ENCODE measurements at regions not wholly inside any gene's neighbourhood (a gene's known extent, or its start where the extent isn't known, plus 50 kb on each side); places are given as distances from the start of the nearest gene placed in this dataset.
A peak's percentile ranks its signal among the peaks of the same experiment; 100 is the strongest.

GRCh38 chr2:43043553-43043870, 182.9 kb downstream of the ZFP36L2 start:
- peak overlapping the region; percentile 14 for H3K27ac Mint-ChIP-seq
- peaks cover 55% of the 10 kb centered on the region for H3K4me1 Mint-ChIP-seq (ENCODE audit: low read depth)
- no peak overlapping the region for H3K4me3 Mint-ChIP-seq
- H3K36me3 Mint-ChIP-seq (ENCODE audit: low read depth): no peaks in the 10 kb centered on the region
- intact Hi-C loops (cut with micrococcal nuclease): no loop called here
- H3K27me3 Mint-ChIP-seq: peaks cover 33% of the 10 kb centered on the region
- H3K9me3 Mint-ChIP-seq: no peaks in the 10 kb centered on the region

- Mint-ChIP-seq H3K4me3 (no peak overlapping the region), H3K27ac (peak overlapping the region; percentile 9), H3K9me3 (no peaks in the 10 kb centered on the region), H3K36me3 (ENCODE audit: low read depth) (no peaks in the 10 kb centered on the region), H3K4me1 (ENCODE audit: low read depth) (peaks cover 44% of the 10 kb centered on the region), H3K27me3 (peaks cover 27% of the 10 kb centered on the region)
- intact Hi-C loops (cut with micrococcal nuclease): no loop called here
Observed at GRCh38 chr2:43041661-43042360, 184.6 kb downstream of the ZFP36L2 start.

DNA sequence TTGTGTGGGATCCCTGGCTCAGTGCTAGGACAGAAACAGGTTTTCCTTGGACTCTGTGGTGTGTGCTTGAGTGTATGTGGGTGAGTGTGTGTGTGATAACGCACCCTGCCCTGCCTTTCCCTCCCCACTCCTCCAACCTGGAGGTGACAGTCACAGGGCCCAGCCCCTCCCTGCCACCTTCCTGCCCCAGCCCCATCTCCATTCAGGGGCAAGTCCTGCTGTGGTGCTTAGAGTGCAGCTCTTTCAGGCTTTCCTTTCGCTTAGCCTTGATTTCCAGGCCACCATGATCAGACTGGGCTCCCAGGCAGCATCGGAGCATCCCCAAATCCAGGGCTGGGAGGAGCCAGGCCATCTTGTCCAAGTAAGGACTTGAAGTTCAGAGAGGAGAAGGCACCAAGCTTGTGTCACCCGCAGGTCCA, 185.2 kb downstream of the ZFP36L2 start:
- Mint-ChIP-seq H3K4me1 (ENCODE audit: low read depth) (peaks cover 38% of the 10 kb centered on the region), H3K27me3 (peaks cover 22% of the 10 kb centered on the region), H3K36me3 (ENCODE audit: low read depth) (no peaks in the 10 kb centered on the region), H3K9me3 (no peaks in the 10 kb centered on the region), H3K4me3 (no peak overlapping the region), H3K27ac (peak overlapping the region; percentile 9)
- intact Hi-C loops (cut with micrococcal nuclease): no loop called here

DNA sequence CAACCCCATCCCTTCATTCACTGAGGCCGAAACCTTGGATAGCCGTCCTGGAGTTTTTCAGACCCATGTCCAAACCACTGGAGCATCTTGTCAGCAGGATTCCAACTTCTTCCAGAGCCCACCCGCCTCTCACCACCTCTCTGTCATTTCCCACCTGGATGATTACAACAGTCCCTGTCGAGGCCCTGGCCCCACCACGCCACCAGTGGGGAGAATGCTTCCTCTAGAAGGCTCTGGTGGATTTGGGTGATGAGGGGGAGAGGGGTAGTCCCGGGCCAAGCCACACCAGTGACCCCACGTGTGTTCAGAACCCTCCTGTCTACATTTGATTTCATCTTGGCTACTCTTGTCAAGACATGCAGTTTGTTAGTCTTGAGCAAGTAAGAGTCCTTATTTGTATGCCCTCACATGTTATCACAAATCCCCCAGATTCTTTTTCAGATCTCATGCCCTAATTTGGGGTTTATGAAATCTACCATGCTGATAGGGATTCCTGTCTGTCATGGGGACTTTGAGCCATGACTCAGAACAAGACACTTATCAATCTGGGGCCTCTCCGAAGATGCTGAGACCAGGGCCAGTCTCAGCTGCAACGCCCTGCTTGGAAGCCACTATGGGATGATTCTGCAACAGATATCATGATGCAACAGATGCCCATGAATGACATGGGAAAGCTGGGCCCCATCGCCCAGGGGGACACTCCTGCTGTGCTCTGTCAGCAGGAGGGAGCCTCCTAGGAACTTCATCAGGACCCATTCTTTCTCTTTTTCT, 186.1 kb downstream of the ZFP36L2 start:
- Mint-ChIP-seq H3K27me3 (peaks cover 20% of the 10 kb centered on the region), H3K36me3 (ENCODE audit: low read depth) (no peaks in the 10 kb centered on the region), H3K9me3 (no peaks in the 10 kb centered on the region), H3K4me1 (ENCODE audit: low read depth) (peaks cover 34% of the 10 kb centered on the region), H3K27ac (peak overlapping the region; percentile 53), H3K4me3 (no peak overlapping the region)
- intact Hi-C loops (cut with micrococcal nuclease): no loop called here

DNA sequence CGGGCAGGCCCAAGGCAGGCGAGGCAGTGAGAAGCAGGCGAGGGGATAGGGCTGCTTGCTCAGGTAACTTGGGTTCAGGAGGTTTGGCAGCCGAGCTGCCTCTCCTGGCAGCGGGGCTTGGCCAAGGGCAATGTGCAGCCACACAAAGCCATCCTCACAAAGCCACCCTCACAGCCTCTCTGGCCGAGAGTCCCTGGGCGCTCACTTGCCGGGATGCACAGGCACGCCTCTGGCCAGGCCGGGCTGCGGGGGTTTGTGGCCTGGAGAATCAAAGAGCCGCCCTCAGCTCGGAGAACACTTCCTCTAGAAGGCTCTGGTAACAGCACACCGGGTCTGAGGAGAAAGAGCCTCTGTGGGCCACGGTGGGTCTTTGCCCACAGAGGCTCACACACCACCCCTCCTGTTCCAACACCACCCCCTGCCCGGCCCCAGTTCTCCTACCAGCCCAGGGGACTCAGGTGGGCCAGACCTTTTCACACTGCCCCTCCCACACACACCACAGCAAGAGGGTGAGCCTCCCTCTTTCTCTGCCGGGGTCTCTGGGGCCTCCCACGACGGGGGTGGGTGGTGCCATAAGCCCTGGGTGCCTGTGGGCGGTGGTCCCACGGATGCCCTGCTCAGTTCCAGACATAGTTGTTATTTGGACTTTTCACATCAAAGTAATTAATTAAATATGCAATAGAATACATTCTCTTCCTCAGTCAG, 186.9 kb downstream of the ZFP36L2 start:
- Mint-ChIP-seq H3K27ac (peak overlapping the region; percentile 53), H3K27me3 (peaks cover 20% of the 10 kb centered on the region), H3K4me1 (ENCODE audit: low read depth) (peaks cover 34% of the 10 kb centered on the region), H3K4me3 (no peak overlapping the region), H3K36me3 (ENCODE audit: low read depth) (no peaks in the 10 kb centered on the region), H3K9me3 (no peaks in the 10 kb centered on the region)
- intact Hi-C loops (cut with micrococcal nuclease): no loop called here

DNA sequence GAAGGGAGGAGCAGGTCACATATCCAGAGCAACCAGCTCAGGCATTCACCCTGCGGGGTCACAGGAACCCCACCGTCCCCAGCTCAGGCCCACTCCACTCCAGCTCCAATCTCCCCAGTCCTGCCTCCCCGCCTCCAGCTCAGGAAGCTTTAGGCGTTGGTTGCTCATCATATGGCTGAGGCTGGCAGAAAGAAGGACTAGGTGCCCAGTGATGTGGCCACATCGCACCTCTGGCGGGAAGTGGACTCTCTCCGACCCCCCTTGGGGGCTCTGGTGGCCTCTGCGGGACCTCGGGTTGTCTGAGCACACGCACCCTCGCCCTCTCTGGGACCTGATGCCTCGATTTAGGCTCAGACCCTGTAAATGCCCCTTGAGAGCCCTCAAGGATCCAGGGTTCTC, 187.7 kb downstream of the ZFP36L2 start:
- peaks cover 34% of the 10 kb centered on the region for H3K4me1 Mint-ChIP-seq (ENCODE audit: low read depth)
- no peaks in the 10 kb centered on the region for H3K9me3 Mint-ChIP-seq
- H3K36me3 Mint-ChIP-seq (ENCODE audit: low read depth): no peaks in the 10 kb centered on the region
- intact Hi-C loops (cut with micrococcal nuclease): no loop called here
- no peak overlapping the region for H3K27ac Mint-ChIP-seq
- no peak overlapping the region for H3K4me3 Mint-ChIP-seq
- H3K27me3 Mint-ChIP-seq: peaks cover 20% of the 10 kb centered on the region

- H3K4me3 Mint-ChIP-seq: no peak overlapping the region
- H3K27me3 Mint-ChIP-seq: peaks cover 20% of the 10 kb centered on the region
- no peak overlapping the region for H3K27ac Mint-ChIP-seq
- no peaks in the 10 kb centered on the region for H3K36me3 Mint-ChIP-seq (ENCODE audit: low read depth)
- H3K4me1 Mint-ChIP-seq (ENCODE audit: low read depth): peaks cover 34% of the 10 kb centered on the region
- no peaks in the 10 kb centered on the region for H3K9me3 Mint-ChIP-seq
- intact Hi-C loops (cut with micrococcal nuclease): no loop called here
Observed at GRCh38 chr2:43038034-43038695, 188.2 kb downstream of the ZFP36L2 start.

GRCh38 chr2:43035922-43036321, 190.5 kb downstream of the ZFP36L2 start:
- intact Hi-C loops (cut with micrococcal nuclease): no loop called here
- peaks cover 34% of the 10 kb centered on the region for H3K4me1 Mint-ChIP-seq (ENCODE audit: low read depth)
- H3K4me3 Mint-ChIP-seq: no peak overlapping the region
- H3K27me3 Mint-ChIP-seq: peaks cover 8% of the 10 kb centered on the region
- no peaks in the 10 kb centered on the region for H3K36me3 Mint-ChIP-seq (ENCODE audit: low read depth)
- no peaks in the 10 kb centered on the region for H3K9me3 Mint-ChIP-seq
- no peak overlapping the region for H3K27ac Mint-ChIP-seq

DNA sequence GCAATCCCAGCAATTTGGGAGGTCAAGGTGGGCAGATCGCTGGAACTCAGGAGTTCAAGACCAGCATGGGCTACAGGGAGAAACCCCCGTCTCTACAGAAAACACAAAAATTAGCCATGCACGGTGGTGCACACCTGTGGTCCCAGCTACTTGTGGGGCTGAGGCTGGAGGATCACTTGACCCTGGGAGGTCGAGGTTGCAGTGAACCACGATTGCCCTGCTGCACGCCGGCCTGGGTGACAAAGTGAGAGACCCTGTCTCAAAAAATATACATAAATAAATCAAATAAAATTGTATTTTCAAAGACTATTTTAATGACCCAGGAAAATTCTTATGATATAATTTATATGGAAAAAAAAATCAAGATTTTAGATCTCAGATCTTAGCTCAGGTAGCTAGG, 191.5 kb downstream of the ZFP36L2 start:
- H3K27ac Mint-ChIP-seq: no peak overlapping the region
- H3K27me3 Mint-ChIP-seq: peaks cover 7% of the 10 kb centered on the region
- H3K9me3 Mint-ChIP-seq: no peaks in the 10 kb centered on the region
- H3K4me3 Mint-ChIP-seq: no peak overlapping the region
- H3K36me3 Mint-ChIP-seq (ENCODE audit: low read depth): no peaks in the 10 kb centered on the region
- peaks cover 25% of the 10 kb centered on the region for H3K4me1 Mint-ChIP-seq (ENCODE audit: low read depth)
- intact Hi-C loops (cut with micrococcal nuclease): no loop called here

- peaks cover 4% of the 10 kb centered on the region for H3K27me3 Mint-ChIP-seq
- H3K9me3 Mint-ChIP-seq: no peaks in the 10 kb centered on the region
- no peak overlapping the region for H3K4me3 Mint-ChIP-seq
- H3K27ac Mint-ChIP-seq: no peak overlapping the region
- intact Hi-C loops (cut with micrococcal nuclease): no loop called here
- no peaks in the 10 kb centered on the region for H3K36me3 Mint-ChIP-seq (ENCODE audit: low read depth)
- peaks cover 18% of the 10 kb centered on the region for H3K4me1 Mint-ChIP-seq (ENCODE audit: low read depth)
Observed at GRCh38 chr2:43034242-43034619, 192.2 kb downstream of the ZFP36L2 start.

DNA sequence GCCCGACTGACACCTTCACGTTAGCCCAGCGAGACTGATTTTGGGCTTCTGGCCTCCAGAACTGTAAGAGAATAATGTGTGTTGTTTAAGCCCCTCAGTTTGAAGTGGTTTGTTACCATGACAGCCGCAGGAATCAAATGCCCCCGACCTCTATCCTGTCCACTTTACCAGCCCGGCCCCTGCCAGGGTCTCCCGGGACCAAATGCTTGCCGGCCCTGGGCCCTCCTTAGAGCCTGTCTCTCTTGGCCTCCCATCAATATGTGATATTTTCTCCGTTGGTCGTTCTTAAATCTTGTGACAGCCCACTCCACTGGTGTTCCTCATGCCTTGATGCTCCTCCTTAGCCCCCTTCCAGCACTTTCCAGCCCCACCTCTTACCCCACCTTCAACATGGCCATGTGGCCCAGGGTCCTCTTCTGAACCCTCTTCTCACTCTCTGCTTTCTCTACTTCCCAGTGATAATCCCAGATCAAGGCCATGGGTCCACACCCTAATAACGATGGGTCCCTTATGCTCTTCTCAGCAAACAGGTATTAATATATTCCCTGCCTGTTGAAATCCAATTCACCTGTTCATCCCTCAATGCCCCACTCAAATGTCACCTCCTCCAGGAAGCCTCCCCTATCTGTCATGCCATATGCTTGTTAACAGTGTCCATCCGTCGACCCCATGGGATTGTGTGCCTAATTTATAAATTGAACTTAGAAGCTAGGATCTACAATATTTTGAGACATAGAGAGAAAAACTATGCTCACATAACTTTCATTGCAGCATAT, 192.8 kb downstream of the ZFP36L2 start:
- H3K27ac Mint-ChIP-seq: no peak overlapping the region
- H3K4me1 Mint-ChIP-seq (ENCODE audit: low read depth): peaks cover 14% of the 10 kb centered on the region
- no peak overlapping the region for H3K4me3 Mint-ChIP-seq
- no peaks in the 10 kb centered on the region for H3K9me3 Mint-ChIP-seq
- H3K36me3 Mint-ChIP-seq (ENCODE audit: low read depth): no peaks in the 10 kb centered on the region
- peaks cover 1% of the 10 kb centered on the region for H3K27me3 Mint-ChIP-seq
- intact Hi-C loops (cut with micrococcal nuclease): no loop called here

DNA sequence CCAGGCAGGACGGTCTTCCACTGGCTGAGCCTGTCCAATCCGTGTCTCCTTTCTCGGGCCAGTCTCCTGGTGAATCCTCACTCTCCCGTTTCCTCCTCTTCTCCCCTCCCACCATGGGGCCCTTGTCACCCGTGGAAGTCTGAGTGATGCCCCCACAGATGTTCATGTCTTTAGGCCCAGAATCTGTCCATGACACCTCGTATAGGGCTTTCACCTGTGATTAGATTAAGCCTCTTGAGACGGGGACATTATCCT, 193.5 kb downstream of the ZFP36L2 start:
- H3K4me3 Mint-ChIP-seq: no peak overlapping the region
- intact Hi-C loops (cut with micrococcal nuclease): no loop called here
- no peaks in the 10 kb centered on the region for H3K36me3 Mint-ChIP-seq (ENCODE audit: low read depth)
- peak overlapping the region; percentile 12 for H3K27ac Mint-ChIP-seq
- peaks cover 19% of the 10 kb centered on the region for H3K4me1 Mint-ChIP-seq (ENCODE audit: low read depth)
- no peaks in the 10 kb centered on the region for H3K9me3 Mint-ChIP-seq
- peaks cover 1% of the 10 kb centered on the region for H3K27me3 Mint-ChIP-seq

DNA sequence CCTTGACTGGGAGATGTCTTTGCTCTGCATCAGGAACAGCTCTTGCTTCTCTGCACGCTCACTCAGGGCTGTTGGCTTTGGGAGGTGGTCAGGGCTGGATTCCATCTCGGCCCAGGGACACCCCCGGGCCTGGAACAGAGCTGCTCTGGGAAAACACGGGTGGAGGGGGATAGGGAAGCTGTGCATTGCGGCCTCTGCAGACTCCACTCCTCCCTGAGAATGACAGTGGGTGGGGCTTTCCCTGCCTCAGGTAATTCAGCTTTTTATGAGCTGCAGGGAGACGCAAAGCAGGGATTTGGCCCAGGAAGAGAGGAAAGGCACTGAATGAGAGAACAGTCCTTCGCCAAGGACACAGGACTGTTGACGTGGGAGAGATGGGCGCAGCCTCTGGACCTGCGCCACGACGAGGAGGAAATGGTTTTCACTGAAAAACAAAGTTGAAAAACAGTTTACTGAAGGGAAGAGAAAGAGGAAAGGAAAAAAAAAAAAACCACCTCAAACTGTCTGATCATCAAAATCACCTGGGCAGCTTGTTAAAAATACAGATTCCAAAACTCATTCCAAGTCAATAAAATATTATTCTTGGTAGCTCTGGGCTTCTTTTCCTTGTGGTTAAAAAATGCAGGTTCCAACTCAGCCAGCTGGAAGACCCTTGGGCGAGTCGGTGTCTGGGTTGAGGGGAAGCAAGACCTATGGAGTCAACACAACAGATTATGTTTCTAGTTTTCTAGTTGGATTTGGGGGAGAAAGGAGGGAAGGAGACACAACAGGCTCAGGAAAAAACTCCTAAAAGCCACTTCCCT, 194.0 kb downstream of the ZFP36L2 start:
- no peak overlapping the region for H3K4me3 Mint-ChIP-seq
- peaks cover 24% of the 10 kb centered on the region for H3K4me1 Mint-ChIP-seq (ENCODE audit: low read depth)
- peaks cover 1% of the 10 kb centered on the region for H3K27me3 Mint-ChIP-seq
- peak overlapping the region; percentile 12 for H3K27ac Mint-ChIP-seq
- no peaks in the 10 kb centered on the region for H3K36me3 Mint-ChIP-seq (ENCODE audit: low read depth)
- intact Hi-C loops (cut with micrococcal nuclease): no loop called here
- no peaks in the 10 kb centered on the region for H3K9me3 Mint-ChIP-seq
